GM19324 (cell line): ENCODE measurements at regions not wholly inside any gene's neighbourhood (a gene's known extent, or its start where the extent isn't known, plus 50 kb on each side); places are given as distances from the start of the nearest gene placed in this dataset.

Source experiments
- ATAC-seq: cut with Tn5 transposase; IDR thresholded peaks from one replicate; pipeline ENCODE4 v1.9.1; 2021; ENCODE audit warnings: mild to moderate bottlenecking, moderate library complexity; ENCODE audit not compliant: unreplicated experiment, low FRiP score

GRCh38 chr9:86703346-86703745 is 244.0 kb downstream of the GAS1 start:
- no peak for ATAC-seq

GRCh38 chr9:86700629-86701028 is 246.7 kb downstream of the GAS1 start:
- ATAC-seq, result no peak

- no peak for ATAC-seq
These were observed 249.3 kb downstream of the GAS1 start for GRCh38 chr9:86697999-86698398.

- ATAC-seq, result no peak
These were observed 250.1 kb downstream of the GAS1 start for GRCh38 chr9:86697213-86697612.

GRCh38 chr9:86695910-86696424 is 251.3 kb downstream of the GAS1 start:
- ATAC-seq, result no peak

- no peak for ATAC-seq
These were observed 257.3 kb downstream of the GAS1 start for GRCh38 chr9:86690034-86690433.

- no peak for ATAC-seq
These were observed 259.5 kb downstream of the GAS1 start for GRCh38 chr9:86687788-86688187.

- ATAC-seq, result no peak
These were observed 261.8 kb downstream of the GAS1 start for GRCh38 chr9:86685556-86685955.

GRCh38 chr9:86684148-86684547 is 263.2 kb downstream of the GAS1 start:
- ATAC-seq, result no peak

GRCh38 chr9:86682240-86682639 is 265.1 kb downstream of the GAS1 start:
- no peak for ATAC-seq

GRCh38 chr9:86679909-86680308 is 267.4 kb downstream of the GAS1 start:
- ATAC-seq, result no peak

GRCh38 chr9:86676396-86676795 is 270.9 kb downstream of the GAS1 start:
- ATAC-seq, result no peak

- ATAC-seq, result no peak
These were observed 271.5 kb downstream of the GAS1 start for GRCh38 chr9:86675805-86676204.

GRCh38 chr9:86674487-86674886 is 272.8 kb downstream of the GAS1 start:
- no peak for ATAC-seq

- no peak for ATAC-seq
These were observed 274.3 kb downstream of the GAS1 start for GRCh38 chr9:86672966-86673365.

GRCh38 chr9:86672301-86672700 is 275.0 kb downstream of the GAS1 start:
- ATAC-seq, result no peak

GRCh38 chr9:86671018-86671417 is 276.3 kb downstream of the GAS1 start:
- no peak for ATAC-seq

- no peak for ATAC-seq
These were observed 276.8 kb downstream of the GAS1 start for GRCh38 chr9:86670536-86670935.

- ATAC-seq, result no peak
These were observed 277.2 kb downstream of the GAS1 start for GRCh38 chr9:86670076-86670475.

- ATAC-seq, result no peak
These were observed 277.9 kb downstream of the GAS1 start for GRCh38 chr9:86669422-86669821.

- no peak for ATAC-seq
These were observed 278.8 kb downstream of the GAS1 start for GRCh38 chr9:86668488-86668887.

GRCh38 chr9:86667307-86667706 is 280.0 kb downstream of the GAS1 start:
- ATAC-seq, result no peak

- no peak for ATAC-seq
These were observed 281.9 kb downstream of the GAS1 start for GRCh38 chr9:86665416-86665815.
